Medulla oblongata (tissue), 1 donor: ENCODE measurements at regions not wholly inside any gene's neighbourhood (a gene's known extent, or its start where the extent isn't known, plus 50 kb on each side); places are given as distances from the start of the nearest gene placed in this dataset.
"Not testable (repeated sequence)": the region's sequence is repeated elsewhere in the genome, so short reads cannot be mapped to it uniquely, and the experiment has no call there.

Experiments used
- DNase-seq: peaks from one replicate; pipeline ENCODE4 v3.0.0-alpha.2; 2015; ENCODE audit errors: extremely low spot score

DNA sequence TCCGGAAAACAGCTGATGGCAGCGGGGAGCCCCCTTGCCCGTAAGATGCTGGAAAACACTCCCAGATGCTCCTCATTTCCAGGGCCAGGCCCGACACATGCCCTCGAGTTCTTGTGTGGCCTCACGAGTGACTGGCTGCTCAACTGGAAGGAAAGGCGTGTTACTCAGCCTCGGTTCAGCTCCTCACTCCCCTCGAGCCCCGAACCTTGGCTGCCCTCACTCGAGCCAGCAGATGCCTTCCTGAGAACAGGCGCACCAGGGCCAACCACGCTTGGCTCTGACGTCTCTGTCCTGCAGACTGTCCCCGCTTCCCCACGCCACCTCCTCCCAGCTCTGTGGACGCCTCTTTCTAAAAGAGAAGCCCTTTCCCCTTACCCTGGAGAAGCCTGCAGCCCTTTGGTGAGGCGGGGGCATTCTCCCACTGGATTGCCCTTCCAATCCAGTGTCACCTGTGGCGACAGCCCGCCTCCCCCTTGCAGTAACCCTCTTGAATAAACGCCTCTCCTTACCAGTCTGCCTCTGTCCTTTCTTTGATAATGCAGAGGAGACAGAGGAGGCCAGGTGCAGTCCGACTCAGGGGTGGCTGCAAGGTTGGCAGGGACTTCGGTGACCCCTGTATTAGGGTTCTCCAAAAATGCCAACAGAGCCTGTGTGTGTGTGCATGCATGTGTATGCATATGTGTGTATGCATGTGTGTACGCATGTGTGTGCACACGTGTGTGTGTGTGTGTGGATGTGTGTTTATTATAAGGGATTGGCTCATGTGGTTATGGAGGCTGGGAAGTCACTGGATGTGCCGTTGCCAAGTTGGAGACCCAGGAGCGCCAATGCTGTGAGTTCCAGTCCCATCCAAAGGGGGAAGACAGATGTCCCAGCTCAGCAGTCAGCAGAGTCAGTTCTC, 166.3 kb downstream of the KIF26A start:
- DNase-seq: no peak

DNA sequence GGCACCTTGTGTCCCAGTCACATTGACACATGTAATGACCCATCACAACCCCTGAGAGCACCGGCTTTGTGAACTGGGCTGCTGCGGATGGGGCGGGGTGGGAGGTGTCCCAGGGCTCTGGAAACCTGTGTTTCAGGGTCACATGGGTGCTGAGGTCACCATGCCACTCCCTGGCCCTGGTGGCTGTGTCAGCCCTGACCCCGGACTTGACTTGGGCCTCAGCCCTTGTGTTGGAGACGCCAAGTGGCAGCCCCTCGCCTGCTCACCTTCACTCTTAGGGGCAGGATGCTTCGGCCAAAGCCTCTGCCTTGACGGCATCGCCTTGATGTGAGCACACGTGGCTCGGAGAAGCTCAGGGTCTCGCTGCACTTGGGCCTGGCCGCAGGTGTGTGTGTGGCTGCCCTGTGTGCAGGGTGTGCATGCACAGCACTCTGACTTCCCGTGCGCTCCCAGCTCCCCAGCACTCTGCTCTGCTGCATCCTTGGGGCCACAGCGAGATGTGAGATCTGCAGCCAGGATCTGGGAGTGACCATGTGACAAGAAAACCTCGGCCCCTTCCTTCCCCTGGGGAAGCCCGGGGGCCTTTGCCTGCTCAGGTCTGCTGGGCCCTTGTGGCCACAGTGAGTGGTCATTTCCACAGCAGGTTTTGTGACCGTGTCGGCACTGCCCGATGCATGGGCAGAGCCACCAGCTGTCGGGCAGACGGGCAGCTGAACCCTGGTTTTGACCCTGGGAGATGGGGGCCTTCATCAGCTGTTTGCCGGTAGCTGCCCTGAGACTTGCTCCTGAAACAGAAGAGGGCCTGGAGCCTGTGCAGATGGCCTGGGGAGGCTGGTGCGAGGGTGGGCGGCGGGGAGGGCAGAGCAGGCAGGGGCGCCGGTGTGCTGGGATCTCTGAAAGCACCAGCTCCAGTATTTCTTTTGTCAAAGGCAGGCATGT, 167.4 kb downstream of the KIF26A start:
- DNase-seq: no peak

DNA sequence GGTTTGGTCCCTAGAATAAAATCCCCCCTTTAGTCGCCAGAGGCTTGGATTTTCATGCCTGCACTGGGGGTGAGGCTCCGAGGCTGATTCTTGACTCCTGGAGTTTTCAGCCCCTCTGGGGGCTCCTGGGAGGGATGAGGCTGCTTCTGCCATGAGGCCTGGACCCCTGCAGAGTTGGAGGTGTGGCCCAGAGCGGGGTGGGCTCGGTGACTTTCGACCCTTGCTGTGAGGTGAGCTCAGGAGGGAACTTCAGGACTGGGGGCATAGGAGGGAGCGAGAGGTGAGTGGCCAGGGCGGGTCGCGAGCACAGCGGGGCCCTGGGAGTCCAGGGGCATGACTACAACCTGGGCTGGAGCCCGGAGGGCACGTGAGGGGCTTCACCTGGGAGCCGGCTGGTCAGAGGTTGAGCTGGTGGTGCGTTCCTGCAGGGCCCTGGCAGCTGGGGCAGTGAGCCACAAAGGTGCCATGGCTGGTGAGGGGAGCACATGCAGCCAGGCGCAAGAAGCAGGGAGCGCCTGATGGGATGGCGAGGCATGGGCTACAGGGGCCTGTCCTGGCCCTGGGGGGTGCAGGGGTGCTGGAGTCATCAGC, 168.2 kb downstream of the KIF26A start:
- DNase-seq: no peak

DNA sequence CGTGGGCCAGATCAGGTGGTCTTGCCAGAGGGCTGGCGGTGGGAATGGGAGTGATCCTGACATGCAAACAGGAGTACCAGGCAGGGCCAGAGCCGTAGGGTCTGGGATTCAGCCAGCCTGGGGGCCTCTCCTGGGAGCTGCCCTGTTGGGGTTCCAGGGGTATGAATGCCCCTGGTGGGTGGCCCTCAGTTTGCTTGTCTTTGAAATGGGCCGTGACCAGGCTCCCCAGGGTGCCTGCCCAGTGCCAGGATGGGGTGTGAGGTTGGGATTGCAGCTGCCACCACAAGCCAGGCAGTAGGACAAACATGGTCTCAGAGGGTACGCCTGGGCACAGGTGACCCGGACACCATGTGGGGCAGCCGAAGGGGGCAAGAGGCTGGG, 168.8 kb downstream of the KIF26A start:
- no peak for DNase-seq

DNA sequence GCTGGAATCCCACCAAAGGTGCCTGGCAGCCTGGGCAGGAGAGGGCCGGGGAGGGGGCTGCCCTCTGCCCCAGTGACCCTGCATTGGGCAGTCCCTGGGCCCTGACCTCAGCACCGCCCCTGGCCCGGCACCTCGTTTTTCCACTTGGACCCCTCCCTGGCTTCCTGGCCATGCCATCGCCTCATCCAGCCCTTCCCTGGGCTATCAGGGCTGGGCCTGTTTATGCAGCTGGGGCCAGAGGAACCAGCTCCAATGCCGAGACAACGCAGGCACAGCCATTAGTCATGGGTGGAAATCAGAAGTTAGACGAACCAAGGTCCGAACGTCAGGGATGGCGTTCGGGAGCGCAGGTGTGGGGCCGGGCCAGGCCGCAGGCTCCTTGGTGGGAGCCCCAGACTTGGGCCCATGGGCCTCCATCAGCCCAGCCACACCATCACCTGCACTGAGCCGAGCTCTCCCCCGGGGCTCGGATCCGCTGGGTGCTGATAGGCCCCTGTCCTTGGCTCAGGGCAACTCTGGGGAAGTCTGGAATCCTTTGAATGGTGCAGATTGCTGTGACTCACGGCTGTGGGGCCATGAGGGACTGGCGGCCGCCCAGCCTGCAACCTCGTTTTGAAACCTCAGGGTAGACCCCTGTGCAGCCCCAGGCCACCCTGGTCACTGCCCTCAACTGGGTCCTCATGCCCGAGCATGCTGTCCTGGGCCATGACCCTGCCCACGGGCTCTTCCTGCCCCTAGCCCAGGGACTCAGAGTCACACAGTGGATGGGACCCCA, 169.4 kb downstream of the KIF26A start:
- DNase-seq: no peak

DNA sequence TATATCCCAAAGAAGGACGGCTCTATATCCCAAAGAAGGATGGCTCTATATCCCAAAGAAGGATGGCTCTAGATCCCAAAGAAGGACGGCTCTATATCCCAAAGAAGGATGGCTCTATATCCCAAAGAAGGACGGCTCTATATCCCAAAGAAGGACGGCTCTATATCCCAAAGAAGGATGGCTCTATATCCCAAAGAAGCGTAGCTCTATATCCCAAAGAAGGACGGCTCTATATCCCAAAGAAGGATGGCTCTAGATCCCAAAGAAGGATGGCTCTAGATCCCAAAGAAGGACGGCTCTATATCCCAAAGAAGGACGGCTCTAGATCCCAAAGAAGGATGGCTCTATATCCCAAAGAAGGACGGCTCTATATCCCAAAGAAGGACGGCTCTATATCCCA, 170.1 kb downstream of the KIF26A start:
- DNase-seq: not testable (repeated sequence)

DNA sequence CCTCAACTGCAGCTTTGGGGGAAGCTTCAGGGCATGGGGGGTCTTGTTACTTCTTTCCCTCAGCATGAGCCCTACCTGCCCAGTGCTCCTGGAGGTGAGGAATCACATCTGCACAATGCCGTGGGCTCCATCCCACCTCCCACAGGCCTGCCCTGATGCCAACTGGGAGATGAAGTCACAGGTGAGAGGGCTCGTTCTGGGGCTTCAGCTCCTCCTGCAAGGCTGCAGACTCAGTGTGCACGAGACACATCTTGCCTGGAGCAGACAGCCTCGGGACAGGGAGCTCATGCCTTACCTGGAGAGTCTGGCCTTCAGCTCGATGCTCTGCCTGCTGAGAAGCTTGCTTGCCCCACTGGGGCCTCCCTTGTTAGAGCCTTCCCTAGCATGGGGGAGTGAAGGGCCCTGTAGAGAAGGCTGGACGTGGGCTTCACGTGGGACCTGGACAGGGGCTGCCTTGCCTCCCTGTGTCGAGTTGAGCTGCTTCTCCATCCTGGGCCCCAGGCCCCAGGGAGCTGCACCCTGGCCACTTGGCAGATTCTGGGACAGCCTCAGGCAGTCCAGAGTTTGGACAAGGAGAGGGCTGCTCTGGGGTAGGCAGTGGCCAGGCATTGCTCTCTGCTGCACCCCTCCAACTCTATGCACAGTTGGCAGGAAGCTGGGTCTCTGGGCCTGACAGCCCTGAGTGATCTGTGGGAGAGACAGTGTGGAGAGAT, 171.4 kb downstream of the KIF26A start:
- no peak for DNase-seq

DNA sequence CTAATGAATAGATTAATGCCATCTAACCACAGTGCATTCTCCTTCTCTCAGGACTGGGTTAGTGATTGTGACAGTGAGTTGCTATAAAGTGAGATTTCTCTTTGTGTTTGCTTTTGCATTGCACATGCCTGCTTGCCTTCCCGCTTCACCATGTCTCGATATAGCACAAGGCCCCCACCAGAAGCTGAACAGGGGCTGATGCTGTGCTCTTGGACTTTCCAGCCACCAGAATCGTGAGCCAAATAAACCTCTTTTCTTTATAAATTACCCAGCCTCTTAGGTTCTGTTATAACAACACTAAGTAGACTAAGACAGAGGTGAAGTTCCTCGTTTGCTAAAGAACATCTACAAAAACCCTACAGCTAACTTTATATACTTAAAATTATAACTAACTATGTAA, 173.0 kb downstream of the KIF26A start:
- no peak for DNase-seq

DNA sequence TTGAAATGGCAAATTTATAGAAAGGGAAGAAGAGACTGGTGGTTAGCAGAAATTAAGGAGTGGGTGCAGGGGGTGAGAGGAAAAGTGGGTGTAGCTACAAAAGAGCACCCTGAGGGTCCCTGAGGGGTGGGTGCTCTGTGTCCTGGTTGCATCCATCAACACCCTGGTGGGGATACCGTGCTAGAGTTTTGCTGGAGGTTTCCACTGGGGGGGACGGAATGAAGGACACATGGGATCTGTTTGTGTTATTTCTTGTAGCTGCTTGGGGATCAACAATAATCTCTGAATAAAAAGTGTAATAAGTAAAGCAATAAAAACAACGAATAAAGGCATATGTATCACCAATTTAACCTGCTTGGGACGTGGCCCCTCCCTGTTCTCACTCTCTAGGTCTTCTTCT, 175.3 kb downstream of the KIF26A start:
- DNase-seq: no peak

DNA sequence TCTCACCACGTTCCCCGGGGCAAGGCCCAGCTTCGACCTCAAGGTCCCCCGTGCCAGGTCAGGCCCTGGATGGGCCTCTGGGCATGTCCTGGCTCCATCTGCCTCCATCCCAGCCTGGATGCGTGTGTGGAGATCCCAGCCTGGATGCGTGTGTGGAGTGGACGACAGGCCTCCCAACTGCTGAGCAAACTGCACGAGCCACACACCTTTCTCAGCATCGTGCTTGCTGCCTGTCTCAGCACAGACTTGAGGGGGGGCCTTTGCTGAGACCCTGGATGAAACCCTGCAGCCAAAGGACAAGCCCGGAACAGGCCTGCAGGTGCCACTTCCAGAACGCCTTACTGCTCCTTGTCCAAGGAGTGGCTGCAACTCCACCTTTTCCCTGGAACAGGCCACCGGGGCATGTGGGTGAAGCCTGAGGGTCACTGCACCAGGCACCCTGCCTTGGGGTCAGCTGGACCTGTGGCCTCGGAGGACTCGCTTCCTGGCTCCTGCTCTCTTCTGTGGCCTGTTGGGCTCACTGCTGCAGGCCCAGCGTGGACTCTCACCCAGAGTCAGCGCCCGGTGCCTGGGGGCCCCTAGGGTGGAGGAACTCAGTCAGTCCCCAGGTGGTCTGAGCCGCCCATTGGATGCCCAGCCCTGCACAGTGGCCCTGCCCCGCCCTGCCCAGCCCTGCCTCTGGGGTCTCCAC, 176.0 kb downstream of the KIF26A start:
- DNase-seq: no peak

DNA sequence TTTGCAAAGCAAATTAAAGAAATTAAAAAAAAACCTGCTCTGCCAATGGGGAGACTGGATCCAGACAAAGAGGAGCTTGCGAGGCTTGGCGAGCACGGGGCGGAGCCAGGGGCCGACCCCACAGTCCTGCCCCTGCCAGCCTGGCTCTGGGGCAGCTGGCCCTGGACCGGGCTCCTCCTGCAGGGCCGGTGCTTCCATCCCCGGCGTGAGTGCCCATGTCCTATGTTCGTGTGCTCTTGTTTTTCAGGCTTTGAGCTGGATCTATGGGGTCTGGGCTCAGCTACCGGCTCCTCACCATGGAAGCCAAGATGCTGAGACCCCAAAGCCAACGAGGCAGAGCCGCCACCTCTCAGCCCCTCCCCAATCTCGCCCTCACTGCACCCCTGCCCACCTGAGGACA, 176.8 kb downstream of the KIF26A start:
- DNase-seq: no peak

DNA sequence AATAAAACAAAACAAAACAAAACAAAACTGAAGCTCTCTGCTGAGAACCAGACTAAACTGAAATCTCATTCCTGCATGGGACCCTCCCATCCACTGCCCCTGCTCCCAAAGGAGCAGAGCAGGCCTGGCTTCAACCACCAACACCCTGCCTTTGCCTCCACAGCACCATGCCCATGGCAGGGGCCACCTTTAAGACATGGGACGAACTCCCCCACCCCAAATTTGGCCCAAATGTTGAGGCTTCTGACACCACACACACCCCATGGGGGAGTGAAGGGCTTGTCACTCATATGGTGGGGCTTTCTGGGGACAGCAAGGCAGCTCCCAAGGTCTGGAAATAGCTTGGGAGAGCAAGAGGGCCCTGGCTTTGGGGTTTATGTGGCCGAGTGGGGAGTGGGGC, 177.2 kb downstream of the KIF26A start:
- DNase-seq: no peak

DNA sequence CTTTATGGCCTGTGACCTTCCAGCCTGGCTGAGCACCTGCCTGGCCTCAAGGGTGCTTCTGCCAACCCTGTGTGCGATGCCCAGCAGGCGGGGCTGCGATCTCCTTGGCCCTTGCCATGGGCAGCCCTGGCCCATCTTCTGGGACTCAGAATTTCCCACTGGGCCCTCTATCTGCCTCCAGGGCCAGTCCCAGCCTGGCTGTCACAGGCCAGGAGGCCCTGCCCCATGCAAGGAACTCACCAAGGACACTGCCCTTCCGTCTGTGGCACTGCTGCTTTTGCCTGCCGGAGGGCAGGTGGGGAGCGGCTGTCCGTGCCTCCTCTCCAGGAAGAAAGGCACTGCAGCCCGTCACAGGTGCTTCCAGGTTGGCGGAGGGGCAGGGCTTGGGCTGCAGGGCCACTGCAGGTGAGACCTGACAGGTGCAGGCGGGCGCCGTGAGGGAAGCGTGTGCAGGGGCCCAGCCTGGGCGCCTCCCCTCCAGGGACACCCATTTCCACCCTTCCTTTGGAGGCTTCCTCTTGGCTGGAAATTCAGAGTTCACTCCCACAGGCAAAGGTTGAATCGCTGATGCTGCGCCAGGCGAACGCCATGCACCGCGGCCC, 177.8 kb downstream of the KIF26A start:
- no peak for DNase-seq

DNA sequence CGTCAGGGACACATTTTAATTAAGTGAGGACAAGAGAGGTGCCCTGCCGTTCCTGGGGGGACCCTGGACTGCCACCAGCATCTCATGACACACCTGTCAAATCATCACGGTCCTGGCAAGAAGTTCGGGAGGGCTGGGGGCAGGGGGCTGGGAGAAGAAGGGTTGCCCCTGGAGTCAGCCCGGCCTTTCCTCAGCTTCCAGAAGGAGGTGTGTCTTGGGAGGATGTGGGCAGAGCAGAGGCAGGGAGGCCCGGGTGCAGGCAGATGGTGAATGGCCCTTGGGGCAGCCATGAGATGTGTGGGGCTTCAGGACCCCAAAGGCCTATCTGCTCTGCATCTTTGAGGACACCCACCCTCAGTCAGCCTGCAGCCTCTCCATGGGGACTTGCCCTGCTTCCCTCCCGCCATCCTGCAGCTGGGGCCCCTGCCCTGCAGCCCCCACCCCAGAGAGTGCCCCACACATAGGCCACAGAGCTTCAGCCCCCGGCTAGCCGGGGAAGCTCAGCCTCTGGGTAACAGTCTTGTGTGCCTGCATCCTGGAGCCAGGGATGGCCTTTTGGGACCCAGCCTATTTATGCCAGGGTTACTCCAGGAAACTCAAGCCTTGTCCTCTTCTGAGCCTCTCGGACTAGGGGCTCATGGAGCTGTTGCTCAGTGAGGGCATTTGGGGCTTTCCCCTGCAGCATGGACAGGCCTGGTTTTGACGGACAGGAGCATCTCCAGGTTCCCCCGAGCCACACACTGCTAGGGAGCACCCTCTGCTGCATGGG, 178.5 kb downstream of the KIF26A start:
- DNase-seq: no peak

DNA sequence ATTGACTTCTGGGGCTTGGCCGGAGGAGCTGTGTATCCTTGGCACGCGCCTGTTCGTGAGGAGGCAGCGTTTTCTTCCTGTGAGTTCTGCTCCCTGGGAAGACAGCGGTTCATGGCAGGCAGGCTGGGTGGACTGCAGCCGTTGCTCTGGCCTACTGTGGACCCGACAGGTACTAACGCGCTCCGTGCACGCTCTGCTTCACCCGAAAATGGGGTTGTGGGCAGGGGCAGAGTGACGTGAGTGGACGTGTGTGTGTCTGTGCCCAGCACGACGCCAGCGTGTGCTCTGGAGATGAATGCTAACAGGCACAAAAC, 179.1 kb downstream of the KIF26A start:
- DNase-seq: no peak

DNA sequence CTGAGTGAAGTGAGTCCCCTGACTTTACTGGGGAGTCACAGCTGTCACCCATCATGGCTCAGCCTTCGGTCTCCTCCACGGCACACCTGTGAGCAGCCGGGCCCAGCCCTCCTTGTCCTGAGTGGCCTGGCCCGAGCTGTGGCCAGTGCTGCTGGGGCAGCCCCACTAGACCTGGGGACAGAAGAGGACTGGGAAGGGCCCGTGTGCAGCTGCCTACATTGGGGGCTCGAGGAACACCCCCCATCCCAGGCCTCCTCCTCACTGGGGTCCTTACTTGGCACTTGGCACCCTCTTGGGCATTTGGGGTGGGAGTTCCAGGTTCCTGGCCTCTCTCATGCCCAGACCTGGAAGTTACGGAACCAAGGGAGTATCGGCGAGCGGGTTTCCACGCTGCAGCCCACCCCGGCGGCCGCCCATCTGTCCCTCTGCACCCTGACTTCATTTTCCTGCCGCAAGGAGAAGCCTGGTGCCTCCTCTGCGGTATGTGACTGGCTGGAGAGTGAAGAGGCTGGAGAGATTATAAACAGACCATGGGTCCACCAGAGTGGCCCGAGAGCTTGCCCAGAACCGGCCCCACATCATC, 179.7 kb downstream of the KIF26A start:
- DNase-seq: no peak

DNA sequence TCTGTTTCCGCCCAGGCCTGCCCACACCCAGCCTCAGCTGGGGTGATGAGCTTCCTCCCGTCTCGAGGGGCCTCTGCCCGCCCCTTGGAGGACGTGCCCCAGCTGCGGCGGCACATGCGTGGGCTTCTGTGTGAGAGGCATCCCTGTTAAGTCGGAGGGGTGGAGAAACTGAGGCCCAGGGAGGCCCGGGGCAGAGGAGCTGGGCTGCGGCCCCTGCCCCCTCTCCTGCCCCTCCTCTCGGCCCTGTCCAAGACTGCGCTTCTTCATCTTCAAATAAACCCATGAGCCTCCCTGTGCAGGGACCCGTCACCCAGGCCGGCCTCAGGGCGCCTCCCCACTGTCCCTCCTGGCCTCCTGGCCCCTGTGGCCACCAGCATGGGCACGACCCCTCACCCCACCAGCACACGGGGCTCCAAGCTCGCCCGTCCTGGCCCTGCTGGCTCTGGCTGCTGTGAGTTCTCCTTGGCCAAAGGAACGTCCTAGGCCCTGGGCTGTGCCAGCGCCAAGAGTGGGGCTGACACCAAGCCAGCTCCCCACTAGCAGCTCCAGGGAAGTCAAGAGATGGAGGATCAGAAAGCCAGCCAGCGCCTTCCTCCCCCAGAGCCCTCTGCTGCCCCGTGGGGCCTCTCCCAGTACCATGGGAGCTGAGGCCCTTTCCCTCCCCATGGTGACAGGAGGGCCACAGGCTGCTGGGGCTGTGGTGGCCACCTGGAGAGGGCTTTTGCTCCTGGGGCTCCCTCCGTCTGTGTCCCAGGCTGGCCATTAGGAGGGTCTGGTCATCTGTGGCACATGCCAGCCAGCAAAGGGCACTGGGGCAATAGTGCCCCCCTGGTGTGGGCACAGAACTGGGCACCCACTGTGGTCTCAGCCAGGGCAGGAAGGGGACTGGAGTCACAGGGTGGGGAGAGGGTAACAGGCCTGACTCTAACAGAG, 180.4 kb downstream of the KIF26A start:
- DNase-seq: no peak
